ENCODE measurements at regions not wholly inside any gene's neighbourhood (a gene's known extent, or its start where the extent isn't known, plus 50 kb on each side); places are given as distances from the start of the nearest gene placed in this dataset.
"Not testable (repeated sequence)": the region's sequence is repeated elsewhere in the genome, so short reads cannot be mapped to it uniquely, and the experiment has no call there.

DNA sequence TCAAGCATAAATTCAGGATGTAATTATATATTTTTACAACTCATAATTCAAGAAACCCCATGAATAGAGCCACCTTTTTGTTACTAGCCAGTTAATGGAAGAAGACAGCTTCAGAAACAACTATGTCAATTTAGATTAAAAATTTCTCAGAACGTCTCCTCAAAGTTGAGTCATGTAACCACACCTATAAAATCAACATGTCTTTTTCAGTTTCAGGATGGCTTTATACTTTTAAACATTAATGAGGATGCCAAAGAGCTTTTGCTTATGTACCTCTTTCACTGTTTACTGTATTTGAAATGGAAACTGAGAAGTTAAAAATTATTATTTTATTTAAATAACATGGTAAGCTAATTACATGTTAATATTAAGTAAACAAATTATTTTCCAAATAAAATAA, 280.1 kb downstream of the PTH2R start:
- DNase-seq: no peak

DNA sequence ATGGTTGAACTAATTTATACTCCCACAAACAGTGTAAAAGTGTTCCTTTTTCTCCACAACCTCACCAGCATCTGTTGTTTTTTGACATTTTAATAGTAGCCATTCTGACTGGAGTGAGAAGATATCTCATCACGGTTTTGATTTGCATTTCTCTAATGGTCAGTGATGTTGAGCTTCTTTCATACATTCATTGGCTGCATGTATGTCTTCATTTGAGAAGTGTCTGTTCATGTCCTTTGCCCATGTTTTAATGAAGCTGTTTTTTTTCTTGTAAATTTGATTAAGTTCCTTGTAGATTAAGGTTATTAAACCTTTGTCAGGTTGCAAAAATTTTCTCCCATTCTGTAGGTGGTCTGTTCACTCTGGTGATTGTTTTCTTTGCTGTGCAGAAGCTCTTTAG, 281.1 kb downstream of the PTH2R start:
- not testable (repeated sequence) for DNase-seq

DNA sequence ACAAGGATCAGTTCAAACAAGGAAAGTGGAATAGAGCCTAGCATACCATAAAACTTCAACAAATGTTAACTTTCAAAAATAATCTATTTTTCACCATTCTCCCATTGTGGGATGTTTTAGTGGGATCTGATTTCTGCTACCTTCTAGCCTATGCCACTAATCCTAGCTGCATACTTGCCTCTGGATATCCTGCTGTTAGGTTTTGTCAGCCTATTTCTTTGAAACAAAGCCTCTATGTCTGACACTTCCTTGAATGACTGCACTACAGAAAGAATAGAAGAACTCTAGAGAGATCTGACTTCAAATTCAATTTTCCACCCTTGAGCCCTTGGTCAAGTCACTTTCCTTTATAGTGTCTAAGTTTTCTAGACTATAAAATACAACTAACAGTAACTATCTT, 291.5 kb downstream of the PTH2R start:
- no peak for DNase-seq

DNA sequence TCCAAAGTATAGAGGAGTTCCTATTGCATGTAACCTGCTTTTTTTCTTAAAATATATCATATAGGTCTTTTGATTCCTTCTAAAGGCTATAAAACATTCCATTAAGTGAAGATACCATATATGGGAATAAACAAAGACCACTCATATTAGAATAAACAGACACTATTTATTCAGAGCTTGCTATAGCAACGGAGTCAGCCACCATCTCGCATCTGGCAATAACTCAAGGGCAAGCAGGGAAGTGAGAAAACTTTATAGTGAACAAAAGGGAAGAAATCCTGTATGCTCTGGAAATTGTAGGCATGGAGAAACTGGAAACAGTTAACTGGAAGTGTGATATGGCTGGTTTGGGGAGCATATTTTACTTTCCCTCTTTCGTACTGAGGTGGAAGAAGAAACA, 301.9 kb downstream of the PTH2R start:
- DNase-seq: no peak

DNA sequence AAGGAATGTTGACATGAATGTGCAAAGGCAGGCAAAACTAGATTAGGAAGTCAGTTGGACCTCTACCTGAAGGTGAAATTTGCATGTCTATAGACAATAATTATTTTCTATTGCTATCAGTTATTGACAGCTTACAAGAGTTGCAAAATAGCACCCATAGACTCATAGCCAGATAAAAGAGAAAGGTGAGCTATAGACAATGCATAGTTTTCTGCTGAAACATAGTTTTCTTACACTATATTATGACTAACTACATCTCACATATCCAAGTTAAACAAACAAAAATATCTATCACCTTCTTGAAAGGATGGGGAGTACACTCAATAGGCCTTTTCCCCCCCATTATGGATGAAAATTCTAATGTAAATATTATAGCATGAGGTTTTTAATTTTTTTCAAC, 305.0 kb downstream of the PTH2R start:
- no peak for DNase-seq

GRCh38 chr2:208713066-208713745, 306.6 kb downstream of the PTH2R start:
- DNase-seq: no peak

GRCh38 chr2:208718828-208719227, 312.2 kb downstream of the PTH2R start:
- no peak for DNase-seq

DNA sequence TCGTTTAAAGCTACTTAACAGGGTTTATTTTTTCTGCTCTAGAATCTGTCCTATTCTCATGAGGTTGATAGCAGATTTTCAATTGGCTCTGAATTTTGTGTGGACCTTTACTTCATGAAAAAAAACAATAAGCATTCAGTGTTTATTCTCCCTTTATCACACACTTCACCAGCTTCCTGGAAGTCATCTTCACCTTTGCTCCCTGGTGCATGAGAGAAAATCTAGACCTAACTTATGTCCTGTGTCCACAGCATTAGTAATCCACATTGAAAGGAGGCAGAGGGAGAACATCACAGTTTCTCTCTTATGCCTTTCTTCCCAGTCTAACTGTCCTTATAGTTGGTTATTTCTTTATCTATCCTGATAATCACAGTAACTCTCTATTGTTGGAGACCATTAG, 316.1 kb downstream of the PTH2R start:
- no peak for DNase-seq

DNA sequence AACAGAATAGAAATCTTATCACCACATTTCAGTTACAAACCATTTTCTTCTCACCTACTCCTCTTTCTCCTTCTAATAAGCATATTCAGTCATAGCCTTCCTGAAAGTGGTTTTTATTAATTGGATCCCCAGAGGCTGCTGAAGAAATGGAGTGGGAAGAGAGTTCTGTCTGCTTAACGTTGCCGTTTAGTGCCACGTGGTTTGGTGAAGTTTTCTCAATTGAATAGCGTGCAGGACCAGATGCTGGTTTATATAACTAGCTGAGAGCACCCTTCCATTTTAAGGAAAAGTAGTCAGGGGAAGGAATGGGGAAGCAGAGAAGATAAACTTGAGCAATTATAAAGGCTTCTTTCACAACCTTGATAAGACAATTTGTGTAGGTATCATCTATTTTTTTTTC, 318.7 kb downstream of the PTH2R start:
- DNase-seq: no peak

- no peak for DNase-seq
These were observed 319.6 kb downstream of the PTH2R start for GRCh38 chr2:208726242-208726641.

DNA sequence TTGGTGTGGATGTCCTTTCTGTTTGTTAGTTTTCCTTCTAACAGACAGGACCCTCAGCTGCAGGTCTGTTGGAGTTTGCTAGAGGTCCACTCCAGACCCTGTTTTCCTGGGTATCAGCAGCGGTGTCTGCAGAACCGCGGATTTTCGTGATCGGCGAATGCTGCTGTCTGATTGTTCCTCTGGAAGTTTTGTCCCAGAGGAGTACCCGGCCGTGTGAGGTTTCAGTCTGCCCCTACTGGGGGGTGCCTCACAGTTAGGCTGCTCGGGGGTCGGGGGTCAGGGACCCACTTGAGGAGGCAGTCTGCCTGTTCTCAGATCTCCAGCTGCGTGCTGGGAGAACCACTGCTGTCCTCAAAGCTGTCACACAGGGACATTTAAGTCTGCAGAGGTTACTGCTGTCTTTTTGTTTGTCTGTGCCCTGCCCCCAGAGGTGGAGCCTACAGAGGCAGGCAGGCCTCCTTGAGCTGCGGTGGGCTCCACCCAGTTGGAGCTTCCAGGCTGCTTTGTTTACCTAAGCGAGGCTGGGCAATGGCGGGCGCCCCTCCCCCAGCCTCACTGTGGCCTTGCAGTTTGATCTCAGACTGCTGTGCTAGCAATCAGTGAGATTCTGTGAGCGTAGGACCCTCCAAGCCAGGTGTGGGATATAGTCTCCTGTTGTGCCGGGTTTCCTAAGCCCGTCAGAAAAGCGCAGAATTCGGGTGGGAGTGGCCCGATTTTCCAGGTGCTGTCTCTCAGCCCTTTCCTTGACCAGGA, 345.2 kb downstream of the PTH2R start:
- not testable (repeated sequence) for DNase-seq

DNA sequence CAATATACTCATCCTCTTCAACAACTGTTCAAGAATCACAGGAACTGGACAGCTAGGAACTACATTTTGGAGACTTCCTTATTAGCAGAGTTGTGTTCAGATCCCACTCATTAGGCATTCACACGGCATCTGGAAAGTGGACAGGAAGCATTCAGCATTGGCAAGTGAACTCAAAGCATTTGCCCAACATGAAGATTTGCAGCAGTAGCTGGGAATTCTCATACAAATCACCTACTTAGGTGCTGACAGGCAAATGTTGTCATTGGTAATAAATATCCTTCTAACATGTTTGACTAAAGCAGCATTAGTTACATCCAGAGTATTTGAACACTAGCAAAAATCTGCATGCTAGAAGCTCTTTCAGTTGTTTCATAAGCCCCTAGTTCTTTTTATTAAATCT, 350.8 kb downstream of the PTH2R start:
- no peak for DNase-seq

- not testable (repeated sequence) for DNase-seq
These were observed 366.5 kb downstream of the PTH2R start for GRCh38 chr2:208773074-208773473.

DNA sequence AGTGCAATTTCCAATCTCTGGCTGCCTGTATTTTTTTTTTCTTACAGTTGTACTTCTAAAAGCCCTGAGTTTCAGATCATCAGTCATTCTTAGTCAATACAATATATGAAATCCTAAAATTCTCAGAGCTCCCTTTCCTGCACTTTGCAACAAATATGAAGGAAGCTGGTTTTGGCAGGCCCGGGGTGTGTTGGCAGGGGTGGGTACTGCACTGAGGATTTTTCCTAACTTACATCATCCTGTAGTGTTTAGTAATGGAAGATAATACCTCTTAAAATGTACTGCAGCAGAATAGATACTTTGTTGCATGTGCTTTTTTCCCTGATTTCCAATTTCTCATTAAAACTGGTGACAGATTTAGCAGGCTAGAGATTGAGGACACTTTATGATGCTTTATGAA, 374.6 kb downstream of the PTH2R start:
- DNase-seq: no peak

DNA sequence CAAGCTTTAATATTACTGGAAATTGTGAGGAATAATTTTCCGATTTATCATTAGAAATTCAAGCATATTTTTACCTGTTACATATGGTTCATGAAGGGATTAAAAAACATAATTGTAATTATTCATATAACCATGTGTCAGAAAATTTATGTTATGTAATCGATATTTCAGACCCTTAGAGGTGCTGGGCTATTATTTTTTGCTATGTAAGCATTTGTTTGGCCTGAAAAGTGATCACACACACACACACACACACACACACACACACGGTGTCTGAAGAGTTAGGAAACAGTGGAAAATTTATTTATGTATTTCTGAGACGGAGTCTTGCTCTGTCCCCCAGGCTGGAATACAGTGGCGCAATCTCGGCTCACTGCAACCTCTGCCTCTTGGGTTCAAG, 375.5 kb downstream of the PTH2R start:
- no peak for DNase-seq

GRCh38 chr2:208783184-208783583, 376.6 kb downstream of the PTH2R start:
- no peak for DNase-seq

DNA sequence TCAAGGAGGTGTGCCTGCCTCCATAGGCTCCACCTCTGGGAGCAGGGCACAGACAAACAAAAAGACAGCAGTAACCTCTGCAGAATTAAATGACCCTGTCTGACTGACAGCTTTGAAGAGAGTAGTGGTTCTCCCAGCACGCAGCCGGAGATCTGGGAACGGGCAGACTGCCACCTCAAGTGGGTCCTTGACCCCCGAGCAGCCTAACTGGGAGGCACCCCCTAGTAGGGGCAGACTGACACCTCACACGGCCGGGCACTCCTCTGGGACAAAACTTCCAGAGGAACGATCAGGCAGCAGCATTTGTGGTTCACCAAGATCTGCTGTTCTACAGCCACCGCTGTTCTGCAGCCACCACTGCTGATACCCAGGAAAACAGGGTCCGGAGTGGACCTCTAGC, 378.2 kb downstream of the PTH2R start:
- DNase-seq: not testable (repeated sequence)

DNA sequence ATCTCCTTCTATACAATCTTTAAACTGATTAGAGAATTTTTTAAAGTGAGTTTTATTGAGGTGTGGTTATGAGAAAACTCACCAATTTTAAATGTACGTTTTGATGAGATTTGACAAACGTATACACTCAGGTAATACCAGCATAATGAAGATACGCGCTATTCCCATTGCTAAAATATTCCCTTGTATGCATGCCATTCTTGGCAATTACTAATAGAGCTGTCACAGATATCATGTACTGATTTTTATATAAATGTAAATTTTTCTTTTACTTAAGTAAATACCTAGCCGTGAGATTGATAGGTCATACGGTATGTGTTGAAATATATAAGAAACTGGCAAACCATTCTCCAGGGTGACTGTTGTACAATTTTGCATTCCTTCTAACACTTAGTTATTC, 384.7 kb downstream of the PTH2R start:
- no peak for DNase-seq

DNA sequence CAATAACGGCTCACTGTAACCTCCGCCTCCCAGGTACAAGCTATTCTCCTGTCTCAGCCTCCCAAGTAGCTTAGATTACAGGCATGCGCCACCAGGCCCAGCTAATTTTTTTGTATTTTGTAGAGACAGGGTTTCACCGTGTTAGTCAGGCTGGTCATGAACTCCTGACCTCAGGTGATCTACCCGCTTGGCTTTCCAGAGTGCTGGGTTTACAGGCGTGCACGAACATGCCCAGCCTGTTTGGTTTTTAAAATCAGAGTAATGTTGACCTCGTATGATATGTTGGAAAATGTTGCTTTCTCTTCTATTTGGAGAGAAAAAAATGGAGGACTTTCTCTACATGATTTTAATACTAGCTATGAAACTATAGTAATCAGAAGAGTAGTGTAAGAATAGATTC, 386.2 kb downstream of the PTH2R start:
- no peak for DNase-seq

DNA sequence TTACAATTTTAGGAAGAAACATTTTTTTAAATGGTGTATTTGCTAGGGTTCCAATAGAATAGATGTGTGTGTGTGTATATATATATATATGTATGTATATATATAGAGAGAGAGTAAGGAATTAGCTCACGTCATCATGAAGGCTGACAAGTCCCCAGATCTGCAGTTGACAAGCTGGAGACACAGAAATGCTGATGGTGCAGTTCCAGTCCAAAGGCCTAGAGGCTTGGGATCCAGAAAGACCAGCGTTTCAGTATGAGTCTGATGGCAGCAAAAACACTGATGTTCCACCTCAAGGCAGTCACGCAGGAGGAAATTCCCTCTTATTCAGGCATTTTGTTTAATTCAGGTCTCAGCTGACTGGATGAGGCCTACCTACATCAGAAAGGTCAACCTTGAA, 386.8 kb downstream of the PTH2R start:
- no peak for DNase-seq

DNA sequence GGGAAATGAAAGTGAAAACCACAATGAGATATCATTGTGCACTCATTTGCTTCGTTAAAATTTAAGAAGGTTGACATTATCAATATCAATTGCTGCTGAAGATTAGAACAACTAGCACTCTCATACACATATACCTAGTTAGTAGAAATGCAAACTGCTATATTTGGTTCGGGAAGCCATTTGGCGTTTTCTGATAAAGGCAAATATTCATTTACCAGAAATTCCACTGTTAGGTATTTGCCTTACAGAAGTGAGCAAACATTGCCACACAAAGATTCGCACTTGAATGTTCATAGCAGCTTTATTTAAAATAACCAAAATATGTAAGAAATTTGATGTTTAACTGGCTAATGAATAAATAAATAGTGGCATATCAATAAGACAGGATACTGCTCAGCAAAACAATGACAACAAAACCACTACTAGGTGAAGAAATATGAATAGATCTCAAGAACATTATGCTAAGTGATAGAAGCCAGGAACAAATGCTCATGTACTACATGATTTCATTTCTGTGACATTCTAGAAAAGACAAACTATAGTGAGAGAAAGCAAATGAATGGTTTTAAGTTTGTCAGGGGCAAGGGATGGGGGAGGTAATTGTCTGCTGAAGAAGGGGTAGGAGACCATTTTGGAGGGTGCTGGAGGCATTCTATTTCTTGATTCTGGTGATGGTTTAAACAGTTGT, 387.8 kb downstream of the PTH2R start:
- DNase-seq: no peak

- no peak for DNase-seq
These were observed 392.1 kb downstream of the PTH2R start for GRCh38 chr2:208798698-208799097.

GRCh38 chr2:208799397-208799796, 392.8 kb downstream of the PTH2R start:
- DNase-seq: no peak

- not testable (repeated sequence) for DNase-seq
These were observed 394.3 kb downstream of the PTH2R start for GRCh38 chr2:208800887-208801286.
